B cell (primary cell): ENCODE measurements at regions not wholly inside any gene's neighbourhood (a gene's known extent, or its start where the extent isn't known, plus 50 kb on each side); places are given as distances from the start of the nearest gene placed in this dataset.

Experiments
- ATAC-seq: fragments of 200-7000 bp; cut with Tn5 transposase; one replicate; pipeline ENCODE4 v1.10.0; 2021; ENCODE audit warnings: low read depth, mild to moderate bottlenecking, moderate number of reproducible peaks, moderate library complexity
- CTCF ChIA-PET: fragments of 350-600 bp; sonication (Branson Sonifier 250); formaldehyde crosslinking; loops from one replicate; lab custom pipeline; 2021; ENCODE audit warnings: antibody characterized with exemption, inconsistent platforms; lab: Charles Lee
- POLR2A ChIA-PET: fragments of 350-600 bp; sonication (Branson Sonifier 250); formaldehyde crosslinking; loops from one replicate; lab custom pipeline; 2021; ENCODE audit warnings: antibody characterized with exemption; lab: Charles Lee
- DNase-seq: peaks from one replicate; pipeline ENCODE4 v3.0.0; 2013
- H2AFZ ChIP-seq: 2 replicates; pipeline ENCODE4 v1.6.1; 2012; ENCODE audit warnings: mild to moderate bottlenecking, low read depth, low read length; ENCODE audit not compliant: insufficient read depth, poor library complexity, severe bottlenecking
- H3K27ac ChIP-seq, 2 donors: 1 replicate in 1 of 2; 2 replicates in 1 of 2; pipeline ENCODE4 v1.5.1; 2012 to 2013; ENCODE audit warnings: low read length in 2 of 2, mild to moderate bottlenecking in 2 of 2, moderate library complexity in 1 of 2
- H3K27me3 ChIP-seq, 4 experiments: fragments of 200-600 bp in 1 of 4; sonication (generic) in 1 of 4; replicated peaks in 1 of 4; 1 replicate in 2 of 4; 2 replicates in 2 of 4; pipeline versions ENCODE4 v1.6.1 to v1.7.0; 2013 to 2016; ENCODE audit warnings: low read length in 3 of 4, mild to moderate bottlenecking in 2 of 4, mixed read lengths in 1 of 4, moderate library complexity in 1 of 4; ENCODE audit not compliant: insufficient read depth in 4 of 4, control insufficient read depth in 3 of 4; ENCODE audit errors: control extremely low read depth in 1 of 4
- H3K36me3 ChIP-seq, 2 experiments: replicated peaks in 1 of 2; 1 replicate in 1 of 2; 2 replicates in 1 of 2; pipeline versions ENCODE4 v1.6.1 to v1.7.1; 2013; ENCODE audit warnings: low read length in 1 of 2; ENCODE audit not compliant: insufficient read depth in 2 of 2, control insufficient read depth in 1 of 2; ENCODE audit errors: control extremely low read depth in 1 of 2, extremely low read depth in 1 of 2
- H3K4me1 ChIP-seq, 2 donors: fragments of 200-600 bp in 1 of 2; sonication (generic) in 1 of 2; 1 replicate in 1 of 2; 2 replicates in 1 of 2; pipeline versions ENCODE4 v1.5.1 to v1.6.1; 2013 to 2017; ENCODE audit warnings: low read length in 2 of 2; ENCODE audit not compliant: control insufficient read depth in 2 of 2, insufficient read depth in 2 of 2
- H3K4me2 ChIP-seq: replicated peaks from 2 replicates; pipeline ENCODE3; 2012; ENCODE audit warnings: mild to moderate bottlenecking, low read depth, low read length; ENCODE audit not compliant: poor library complexity, severe bottlenecking
- H3K4me3 ChIP-seq, 5 experiments: fragments of 200-600 bp in 1 of 5; sonication (generic) in 1 of 5; 1 replicate in 3 of 5; 2 replicates in 2 of 5; pipeline versions ENCODE4 v1.5.1 to v1.7.0; 2011 to 2016; ENCODE audit warnings: low read length in 4 of 5, mild to moderate bottlenecking in 4 of 5, low read depth in 2 of 5, control low read depth in 1 of 5, moderate library complexity in 1 of 5; ENCODE audit not compliant: insufficient read depth in 1 of 5; ENCODE audit errors: control extremely low read depth in 1 of 5, extremely low read depth in 1 of 5
- H3K79me2 ChIP-seq: fragments of 200-600 bp; sonication (generic); one replicate; pipeline ENCODE4 v1.6.0; 2016; ENCODE audit warnings: low read length; ENCODE audit not compliant: control insufficient read depth, insufficient read depth
- H3K9ac ChIP-seq: fragments of 200-600 bp; sonication (generic); 2 replicates; pipeline ENCODE4 v1.6.1; 2017; ENCODE audit warnings: mild to moderate bottlenecking, low read length, moderate library complexity
- H3K9me3 ChIP-seq, 3 donors: one replicate each; pipeline versions ENCODE4 v1.6.1 to v1.7.1; 2013; ENCODE audit warnings: low read length in 2 of 3; ENCODE audit not compliant: control insufficient read depth in 2 of 3, insufficient read depth in 1 of 3; ENCODE audit errors: control extremely low read depth in 1 of 3
- H4K20me1 ChIP-seq: 2 replicates; pipeline ENCODE4 v1.6.0; 2012; ENCODE audit warnings: mild to moderate bottlenecking, low read length; ENCODE audit not compliant: insufficient read depth, control insufficient read depth, poor library complexity, severe bottlenecking
- H3K27ac Mint-ChIP-seq: one replicate; pipeline ENCODE4 v1.8.0; 2021; ENCODE audit warnings: mixed read lengths
- H3K27me3 Mint-ChIP-seq: one replicate; pipeline ENCODE4 v1.8.0; 2021; ENCODE audit warnings: mixed read lengths
- H3K4me1 Mint-ChIP-seq: one replicate; pipeline ENCODE4 v1.8.0; 2021; ENCODE audit warnings: mixed read lengths
- H3K4me3 Mint-ChIP-seq: one replicate; pipeline ENCODE4 v1.8.0; 2021; ENCODE audit warnings: mixed read lengths
- H3K9me3 Mint-ChIP-seq: one replicate; pipeline ENCODE4 v1.8.0; 2022; ENCODE audit warnings: mixed read lengths; ENCODE audit not compliant: insufficient read depth
- CTCF ChIP-seq: fragments of 200-600 bp; IDR thresholded peaks from one replicate; pipeline ENCODE4 v1.8.0; 2022; ENCODE audit warnings: antibody characterized with exemption, mild to moderate bottlenecking
- EZH2 ChIP-seq: IDR thresholded peaks from 2 replicates; pipeline ENCODE4 v1.6.1; 2012; ENCODE audit warnings: borderline replicate concordance, low read depth, mild to moderate bottlenecking, moderate library complexity, low read length; ENCODE audit not compliant: insufficient read depth, poor library complexity, severe bottlenecking
- WGBS: methylation state at CpG from one replicate; pipeline ENCODE4 v1.1.5; 2013; ENCODE audit warnings: missing lambda C conversion rate; ENCODE audit not compliant: insufficient coverage; 5-methylcytosine and 5-hydroxymethylcytosine counted together
- intact Hi-C: fragments of 100-400 bp; cut with micrococcal nuclease; formaldehyde crosslinking; loops from one replicate; pipeline ENCODE4 v1.10.0; 2022

DNA sequence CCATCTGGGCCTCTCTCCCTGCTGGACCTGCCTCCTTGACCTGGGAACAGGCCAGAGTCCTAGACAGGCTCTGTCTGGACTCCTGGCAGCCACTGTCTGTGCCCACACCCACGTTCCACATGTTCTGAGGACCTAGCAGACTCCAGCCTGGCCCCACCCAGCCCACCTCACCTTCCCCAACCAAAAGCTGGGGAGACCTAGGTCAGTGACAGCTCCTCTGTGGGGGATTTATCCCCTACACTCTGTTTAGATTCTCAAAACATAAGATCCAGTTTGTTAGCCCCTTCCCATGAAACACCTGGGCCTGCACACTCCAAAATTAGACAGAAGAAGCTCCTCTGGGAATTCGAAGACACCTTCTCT is 59.8 kb upstream of the ADAMTS2 start:
- H3K9me3 ChIP-seq = peaks cover 0 to 17% (median 16%) of the 10 kb centered on the region in 3 donors
- H3K36me3 ChIP-seq = no peaks in the 10 kb centered on the region
- CTCF ChIA-PET = no interaction called here
- no peak overlapping the region for H3K4me2 ChIP-seq
- H4K20me1 ChIP-seq = no peaks in the 10 kb centered on the region
- WGBS = 78% methylated on average over 2 of the region's 2 CpGs
- no peak for ATAC-seq
- POLR2A ChIA-PET = no interaction called here
- no peak overlapping the region for H3K4me3 Mint-ChIP-seq
- H3K4me1 ChIP-seq = no peaks in the 10 kb centered on the region
- H3K9me3 Mint-ChIP-seq = peaks cover 13% of the 10 kb centered on the region
- H3K4me1 Mint-ChIP-seq = no peaks in the 10 kb centered on the region
- TF ChIP-seq CTCF = no peak
- TF ChIP-seq EZH2 = no peak
- DNase-seq = no peak
- no peaks in the 10 kb centered on the region for H3K79me2 ChIP-seq
- H3K4me3 ChIP-seq = no peak overlapping the region
- H3K27me3 Mint-ChIP-seq = no peaks in the 10 kb centered on the region
- H3K27ac ChIP-seq = no peak overlapping the region
- H2AFZ ChIP-seq = no peak overlapping the region
- intact Hi-C loops = no loop called here
- no peaks in the 10 kb centered on the region for H3K27me3 ChIP-seq
- no peak overlapping the region for H3K27ac Mint-ChIP-seq
- H3K9ac ChIP-seq = no peak overlapping the region

DNA sequence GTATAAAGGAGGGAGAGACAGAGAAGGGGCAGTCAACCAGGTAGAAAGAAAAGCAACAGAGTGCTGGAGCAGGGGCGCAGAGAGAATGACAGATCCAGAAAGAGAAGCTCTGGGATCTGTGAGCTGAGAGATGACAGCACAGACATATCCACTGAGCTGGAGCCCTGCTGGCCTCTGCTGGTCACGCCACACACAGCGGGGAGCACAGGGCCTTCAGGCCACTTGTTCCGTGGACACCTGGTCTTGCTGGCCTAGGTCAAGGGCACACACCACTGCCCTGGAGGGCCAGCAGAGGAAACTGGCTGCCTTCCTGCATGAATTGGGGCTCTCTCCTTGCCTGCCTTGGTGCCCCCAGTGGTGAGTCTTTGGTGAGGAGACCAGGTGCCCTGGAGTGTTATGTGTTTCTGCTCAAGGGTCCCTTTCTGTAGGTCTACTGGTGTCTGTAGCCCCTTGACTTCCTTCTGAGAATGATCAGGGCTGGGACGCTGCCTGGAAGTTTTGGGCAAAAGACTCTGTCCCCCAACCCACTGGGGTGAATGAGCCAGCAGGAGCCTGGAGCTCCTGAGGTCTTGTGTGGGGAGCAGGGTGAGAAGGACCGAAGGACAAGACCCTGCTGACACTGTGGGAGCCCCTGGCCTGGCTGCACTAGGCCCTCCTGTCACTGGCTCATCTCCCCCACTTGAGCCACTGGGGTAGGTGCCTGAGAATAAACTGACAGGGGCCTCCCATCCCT is 59.2 kb upstream of the ADAMTS2 start:
- Histone ChIP-seq H3K27ac (no peak overlapping the region), H3K9ac (no peak overlapping the region), H3K4me1 (no peaks in the 10 kb centered on the region), H2AFZ (no peak overlapping the region), H4K20me1 (no peaks in the 10 kb centered on the region), H3K79me2 (no peaks in the 10 kb centered on the region), H3K4me2 (no peak overlapping the region), H3K36me3 (no peaks in the 10 kb centered on the region), H3K27me3 (no peaks in the 10 kb centered on the region), H3K4me3 (no peak overlapping the region), H3K9me3 (peaks cover 0 to 21% (median 18%) of the 10 kb centered on the region in 3 donors)
- no peak for TF ChIP-seq CTCF
- TF ChIP-seq EZH2 = no peak
- H3K9me3 Mint-ChIP-seq = peaks cover 17% of the 10 kb centered on the region
- no peak for DNase-seq
- H3K4me1 Mint-ChIP-seq = no peaks in the 10 kb centered on the region
- no peak overlapping the region for H3K27ac Mint-ChIP-seq
- intact Hi-C loops = no loop called here
- 84% methylated on average over 6 of the region's 6 CpGs for WGBS
- POLR2A ChIA-PET = no interaction called here
- no peak for ATAC-seq
- H3K4me3 Mint-ChIP-seq = no peak overlapping the region
- CTCF ChIA-PET = no interaction called here
- H3K27me3 Mint-ChIP-seq = no peaks in the 10 kb centered on the region
